ENCODE measurements at regions not wholly inside any gene's neighbourhood (a gene's known extent, or its start where the extent isn't known, plus 50 kb on each side); places are given as distances from the start of the nearest gene placed in this dataset.
"Not testable (repeated sequence)": the region's sequence is repeated elsewhere in the genome, so short reads cannot be mapped to it uniquely, and the experiment has no call there.

GRCh38 chr6:21946298-21946783 is 350.5 kb downstream of the PRL start:
- DNase-seq (ENCODE audit: low read depth, low spot score): no peak
- no peak overlapping the region for H2AFZ ChIP-seq (ENCODE audit: low read depth, low read length)
- no peak overlapping the region for H3K4me2 ChIP-seq (ENCODE audit: insufficient read depth, low read length)
- H3K9ac ChIP-seq (replicated peaks; ENCODE audit: extremely low read depth, insufficient read depth, low read length): no peak overlapping the region
- intact Hi-C loops (cut with micrococcal nuclease) (loop anchor here (5.0 to 10.0 kb wide), 5 partner anchors 196 to 1069 kb away; no protein-coding TSS in a partner anchor), dilution Hi-C loops (cut with MboI; ENCODE audit: extremely low pct_ligation_motif_present, low sequenced_read_pairs) (no loop called here)
- TF ChIP-seq GATA2 (IDR thresholded peaks at IDR 0.05; ENCODE audit: insufficient read depth, insufficient read length, low read depth, low read length) (no peak), POLR2AphosphoS5 (IDR thresholded peaks at IDR 0.05; ENCODE audit: insufficient read depth, low read depth, low read length) (no peak), MYC (IDR thresholded peaks at IDR 0.05; ENCODE audit: low read depth, low read length) (no peak), JUN (IDR thresholded peaks at IDR 0.05; ENCODE audit: borderline replicate concordance, insufficient read depth, insufficient read length, low read depth) (no peak), POLR2A (IDR thresholded peaks at IDR 0.05; ENCODE audit: low read depth, low read length) (no peak)
- no peak overlapping the region for H3K27ac ChIP-seq (ENCODE audit: insufficient read depth, low read depth, low read length)
- H3K4me1 ChIP-seq (ENCODE audit: control insufficient read depth, extremely low read depth, insufficient read depth, low read length): peaks cover 51% of the 10 kb centered on the region
- no peaks in the 10 kb centered on the region for H3K36me3 ChIP-seq (ENCODE audit: control insufficient read depth in 2 of 2, extremely low read depth in 1 of 2, insufficient read depth in 2 of 2, low read length in 2 of 2)
- FAIRE-seq: no peak
- BruUV-seq (replicated peaks): no TSS peak
- no peaks in the 10 kb centered on the region for H4K20me1 ChIP-seq (replicated peaks; ENCODE audit: control insufficient read depth, extremely low read depth, insufficient read depth, low read length)
- H3K27me3 ChIP-seq (ENCODE audit: control insufficient read depth in 2 of 2, insufficient read depth in 2 of 2, low read length in 2 of 2): no peaks in the 10 kb centered on the region
- CTCF ChIA-PET: interaction anchor here (1.0 kb wide), 1 partner anchor 13 kb away, joined by 3 read pairs; no protein-coding TSS in a partner anchor
- no peaks in the 10 kb centered on the region for H3K9me1 ChIP-seq (replicated peaks; ENCODE audit: control insufficient read depth, extremely low read depth, insufficient read depth, low read length)
- no peak overlapping the region for H3K4me3 ChIP-seq (replicated peaks in 1 of 3; ENCODE audit: insufficient read depth in 1 of 3, low read depth in 1 of 3, low read length in 3 of 3)
- H3K9me3 ChIP-seq (replicated peaks; ENCODE audit: control insufficient read depth, insufficient read depth, low read length): no peaks in the 10 kb centered on the region
- no peaks in the 10 kb centered on the region for H3K79me2 ChIP-seq (ENCODE audit: control insufficient read depth, insufficient read depth, low read length)
- POLR2A ChIA-PET: no interaction called here

GRCh38 chr6:21947227-21947626 is 349.6 kb downstream of the PRL start:
- H3K4me3 ChIP-seq (replicated peaks in 1 of 3; ENCODE audit: insufficient read depth in 1 of 3, low read depth in 1 of 3, low read length in 3 of 3); BruUV-seq (replicated peaks); H3K4me2 ChIP-seq (ENCODE audit: insufficient read depth, low read length); H3K9me1 ChIP-seq (replicated peaks; ENCODE audit: control insufficient read depth, extremely low read depth, insufficient read depth, low read length); H3K36me3 ChIP-seq (ENCODE audit: control insufficient read depth in 2 of 2, extremely low read depth in 1 of 2, insufficient read depth in 2 of 2, low read length in 2 of 2); DNase-seq (ENCODE audit: low read depth, low spot score); FAIRE-seq; H3K27me3 ChIP-seq (ENCODE audit: control insufficient read depth in 2 of 2, insufficient read depth in 2 of 2, low read length in 2 of 2); CTCF ChIA-PET; H3K9me3 ChIP-seq (replicated peaks; ENCODE audit: control insufficient read depth, insufficient read depth, low read length); H3K79me2 ChIP-seq (ENCODE audit: control insufficient read depth, insufficient read depth, low read length); H2AFZ ChIP-seq (ENCODE audit: low read depth, low read length); dilution Hi-C loops (cut with MboI; ENCODE audit: extremely low pct_ligation_motif_present, low sequenced_read_pairs); H4K20me1 ChIP-seq (replicated peaks; ENCODE audit: control insufficient read depth, extremely low read depth, insufficient read depth, low read length): not testable (repeated sequence)
- POLR2A ChIA-PET: interaction anchor here (0.7 kb wide), 1 partner anchor 99 kb away, joined by 3 read pairs; no protein-coding TSS in a partner anchor
- Histone ChIP-seq H3K4me1 (ENCODE audit: control insufficient read depth, extremely low read depth, insufficient read depth, low read length) (peaks cover 54% of the 10 kb centered on the region), H3K9ac (replicated peaks; ENCODE audit: extremely low read depth, insufficient read depth, low read length) (peak overlapping the region; percentile 50), H3K27ac (ENCODE audit: insufficient read depth, low read depth, low read length) (peak overlapping the region; percentile 76)
- intact Hi-C loops (cut with micrococcal nuclease): loop anchor here (5.0 to 10.0 kb wide), 5 partner anchors 195 to 1070 kb away; no protein-coding TSS in a partner anchor

All from endothelial cell of umbilical vein (primary cell).